GM10248 (cell line): ENCODE measurements at regions not wholly inside any gene's neighbourhood (a gene's known extent, or its start where the extent isn't known, plus 50 kb on each side); places are given as distances from the start of the nearest gene placed in this dataset.
"Not testable (repeated sequence)": the region's sequence is repeated elsewhere in the genome, so short reads cannot be mapped to it uniquely, and the experiment has no call there.

Experiments
- CTCF ChIA-PET: fragments of 300-600 bp; sonication (Branson Sonifier 250); formaldehyde crosslinking; extraction: SDS; loops from one replicate; lab custom pipeline; 2021; ENCODE audit warnings: antibody characterized with exemption; lab: Yijun Ruan, JAX
- POLR2A ChIA-PET: fragments of 350-650 bp; sonication (Branson Sonifier 250); formaldehyde crosslinking; extraction: SDS; loops from one replicate; lab custom pipeline; 2020; ENCODE audit warnings: antibody characterized with exemption; lab: Yijun Ruan, JAX
- DNase-seq: peaks from one replicate; pipeline ENCODE4 v3.0.0; 2012; ENCODE audit errors: extremely low spot score
- TF ChIP-seq, protein P1 (sequence below): IDR thresholded peaks from 2 replicates; pipeline ENCODE4 v1.5.1; 2012; ENCODE audit warnings: mild to moderate bottlenecking, low read depth; ENCODE audit errors: extremely low read depth, missing control alignments, control extremely low read depth

DNA sequence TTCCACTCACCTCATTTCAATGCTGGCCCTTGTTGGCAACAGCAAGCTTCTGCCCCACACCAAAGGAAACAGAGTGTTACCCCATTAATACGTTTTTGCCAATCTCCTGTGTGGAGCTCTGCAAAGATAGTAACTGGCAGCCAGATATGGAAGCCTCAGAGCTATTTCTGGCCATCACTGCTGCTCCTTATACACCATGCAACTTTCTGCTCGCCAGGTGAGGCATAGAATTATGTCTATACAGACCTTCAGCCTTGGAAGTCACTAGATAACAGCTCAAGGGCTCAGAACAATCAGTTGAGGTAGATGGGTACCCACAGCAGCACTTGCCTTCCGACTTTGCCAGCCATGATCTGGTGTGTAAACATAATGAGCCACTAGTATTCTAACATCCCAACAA is 214.8 kb upstream of the ALG10B start:
- no peak for DNase-seq
- POLR2A ChIA-PET, result no interaction called here
- TF ChIP-seq, protein P1, sequence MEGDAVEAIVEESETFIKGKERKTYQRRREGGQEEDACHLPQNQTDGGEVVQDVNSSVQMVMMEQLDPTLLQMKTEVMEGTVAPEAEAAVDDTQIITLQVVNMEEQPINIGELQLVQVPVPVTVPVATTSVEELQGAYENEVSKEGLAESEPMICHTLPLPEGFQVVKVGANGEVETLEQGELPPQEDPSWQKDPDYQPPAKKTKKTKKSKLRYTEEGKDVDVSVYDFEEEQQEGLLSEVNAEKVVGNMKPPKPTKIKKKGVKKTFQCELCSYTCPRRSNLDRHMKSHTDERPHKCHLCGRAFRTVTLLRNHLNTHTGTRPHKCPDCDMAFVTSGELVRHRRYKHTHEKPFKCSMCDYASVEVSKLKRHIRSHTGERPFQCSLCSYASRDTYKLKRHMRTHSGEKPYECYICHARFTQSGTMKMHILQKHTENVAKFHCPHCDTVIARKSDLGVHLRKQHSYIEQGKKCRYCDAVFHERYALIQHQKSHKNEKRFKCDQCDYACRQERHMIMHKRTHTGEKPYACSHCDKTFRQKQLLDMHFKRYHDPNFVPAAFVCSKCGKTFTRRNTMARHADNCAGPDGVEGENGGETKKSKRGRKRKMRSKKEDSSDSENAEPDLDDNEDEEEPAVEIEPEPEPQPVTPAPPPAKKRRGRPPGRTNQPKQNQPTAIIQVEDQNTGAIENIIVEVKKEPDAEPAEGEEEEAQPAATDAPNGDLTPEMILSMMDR, result no peak
- CTCF ChIA-PET, result no interaction called here

DNA sequence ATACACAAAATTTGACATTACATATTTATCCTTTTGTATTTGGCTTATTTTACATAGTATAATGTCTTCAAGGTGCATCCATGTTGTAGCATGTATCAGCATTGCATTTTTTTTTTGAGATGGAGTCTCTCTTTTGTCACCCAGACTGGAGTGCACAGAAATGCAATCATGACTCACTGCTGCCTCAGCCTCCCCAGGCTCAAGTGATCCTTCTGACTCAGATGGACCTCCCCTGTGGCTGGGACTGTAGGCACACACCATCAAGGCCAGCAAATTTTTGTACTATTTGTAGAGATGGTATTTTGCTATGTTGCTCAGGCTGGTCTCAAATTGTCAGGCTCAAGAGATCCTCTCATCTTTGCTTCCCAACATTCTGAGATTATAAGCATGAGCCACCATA is 214.4 kb upstream of the ALG10B start:
- CTCF ChIA-PET, result no interaction called here
- TF ChIP-seq, protein P1, result no peak
- POLR2A ChIA-PET, result no interaction called here
- no peak for DNase-seq

DNA sequence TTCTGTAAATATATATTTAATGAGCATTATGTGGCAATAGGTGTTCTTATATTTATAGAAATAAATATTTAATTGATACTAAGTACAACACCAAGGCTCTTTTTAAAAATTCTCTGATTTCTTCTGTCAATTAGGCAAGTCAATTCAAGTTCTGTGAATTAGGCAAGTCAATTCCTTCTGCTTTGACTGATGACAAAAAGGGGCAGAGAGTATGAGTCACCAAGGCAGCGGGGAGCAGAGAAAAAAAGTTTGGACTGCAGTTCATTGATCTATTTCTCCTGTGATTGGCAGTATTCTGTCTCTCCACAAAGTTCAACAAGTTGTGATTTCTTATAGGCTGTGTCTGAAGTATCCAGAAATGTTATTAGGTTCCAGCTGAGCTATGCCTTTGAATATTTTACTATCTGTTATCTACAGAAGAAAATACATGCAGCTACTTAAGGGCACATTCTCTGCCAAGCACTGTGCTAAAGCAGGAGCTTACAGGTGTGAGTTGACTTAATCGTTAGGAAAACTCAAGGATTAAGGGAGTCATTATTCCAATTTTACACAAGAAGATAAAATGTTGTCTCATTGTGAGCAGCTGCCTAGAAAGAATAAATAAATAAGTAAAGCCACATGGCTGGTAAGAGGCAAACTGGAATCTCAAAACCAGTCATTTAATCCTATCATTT is 206.4 kb upstream of the ALG10B start:
- TF ChIP-seq, protein P1, result no peak
- CTCF ChIA-PET, result no interaction called here

DNA sequence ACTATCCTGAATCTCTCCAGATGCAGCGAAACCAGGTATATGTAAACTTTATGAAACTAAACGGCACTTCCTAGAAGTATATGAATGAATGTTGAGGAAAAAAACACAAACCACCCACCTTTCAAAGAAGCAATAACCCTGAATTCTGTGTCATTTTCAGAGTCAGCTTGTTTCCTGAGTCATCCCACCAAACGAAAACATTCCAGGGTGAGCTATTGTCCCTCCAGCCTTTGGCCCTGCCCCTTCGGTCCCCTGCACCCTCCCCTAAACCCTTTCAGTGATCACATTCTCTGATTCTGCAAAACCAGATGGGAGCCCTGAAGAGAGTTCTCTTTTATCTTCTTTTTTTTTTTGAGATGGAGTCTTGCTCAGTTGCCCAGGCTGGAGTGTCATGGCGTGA is 202.6 kb upstream of the ALG10B start:
- TF ChIP-seq, protein P1, result no peak
- no peak for DNase-seq
- POLR2A ChIA-PET, result no interaction called here
- CTCF ChIA-PET, result no interaction called here

More for the DNA sequence above, 206.4 kb upstream of the ALG10B start:
- POLR2A ChIA-PET, result no interaction called here
- no peak for DNase-seq

DNA sequence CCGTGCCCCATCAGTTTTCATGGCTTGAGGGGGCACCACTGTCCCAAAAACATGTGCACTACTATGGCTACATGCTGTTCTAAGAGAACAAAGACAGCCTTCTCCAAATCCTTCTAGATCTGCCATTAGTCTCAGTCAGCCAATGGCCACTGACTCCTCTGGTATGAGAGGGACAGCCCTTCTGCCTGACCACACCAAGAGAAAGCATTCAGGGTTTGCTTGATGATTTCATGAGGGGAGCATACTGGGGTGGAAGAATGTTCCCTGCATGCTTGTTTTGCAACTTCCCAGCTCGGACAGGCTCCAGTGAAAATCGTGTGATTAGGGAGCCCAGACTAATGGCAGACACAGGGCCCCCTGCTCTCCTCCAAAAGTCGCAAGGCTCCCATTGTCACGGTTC is 199.6 kb upstream of the ALG10B start:
- ChIA-PET POLR2A (no interaction called here), CTCF (no interaction called here)
- DNase-seq, result no peak
- TF ChIP-seq, protein P1, result no peak

DNA sequence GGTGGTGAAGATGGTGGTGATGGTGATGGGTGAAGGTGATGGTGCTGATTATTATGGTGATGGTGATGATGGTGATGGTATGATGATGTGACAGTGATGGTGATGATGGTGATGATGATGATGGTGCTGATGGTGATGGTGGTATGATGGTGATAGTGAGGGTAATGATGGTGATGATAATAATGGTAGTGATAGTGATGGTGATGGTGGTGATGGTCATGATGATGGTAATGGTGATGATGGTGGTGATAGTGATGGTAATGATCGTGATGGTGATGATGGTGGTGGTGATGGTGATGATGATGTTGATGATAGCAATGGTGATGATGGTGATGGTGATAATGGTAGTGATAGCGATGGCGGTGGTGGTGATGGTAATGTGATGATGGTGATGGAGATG is 197.9 kb upstream of the ALG10B start:
- POLR2A ChIA-PET, result no interaction called here
- no peak for DNase-seq
- TF ChIP-seq, protein P1, result no peak
- CTCF ChIA-PET, result no interaction called here

DNA sequence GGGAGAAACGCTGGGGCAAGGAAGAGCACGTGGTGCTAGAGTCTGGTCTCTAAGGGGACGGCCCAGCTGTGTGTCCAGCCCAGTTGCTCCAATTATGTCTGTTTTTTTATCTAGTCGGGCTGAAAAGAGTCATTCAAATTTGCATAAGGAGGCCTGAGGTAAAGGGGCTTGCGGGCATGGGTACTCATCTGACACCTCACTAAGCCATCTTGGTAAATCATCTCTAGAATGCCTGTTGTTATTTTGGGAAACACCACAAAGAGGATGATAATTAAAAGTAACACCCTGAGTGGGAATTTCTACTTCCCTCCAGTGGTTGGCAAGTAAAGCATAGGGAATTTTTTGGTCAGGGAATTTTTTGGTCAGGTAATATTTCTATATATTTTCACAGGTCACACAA is 196.1 kb upstream of the ALG10B start:
- TF ChIP-seq, protein P1, result no peak
- ChIA-PET POLR2A (no interaction called here), CTCF (no interaction called here)
- DNase-seq, result no peak

DNA sequence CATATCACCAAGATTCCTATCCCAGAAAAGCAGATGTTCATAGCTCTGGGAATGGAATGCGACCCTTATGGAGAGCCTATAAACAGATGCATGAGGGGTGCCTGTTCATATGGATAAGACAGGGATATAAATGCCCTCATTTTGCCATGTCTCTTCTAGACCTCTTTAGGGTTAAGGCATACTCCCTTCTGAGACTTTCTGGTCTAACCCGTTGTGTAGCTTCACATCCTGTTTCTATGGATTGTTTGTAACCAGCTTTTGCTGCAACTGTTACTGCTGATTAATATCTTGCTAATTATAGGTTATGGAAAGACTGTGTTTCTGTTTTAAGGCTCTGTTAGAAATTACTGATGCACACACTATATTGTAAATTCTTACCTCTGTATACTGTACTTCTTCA is 193.5 kb upstream of the ALG10B start:
- DNase-seq, result not testable (repeated sequence)

More for the DNA sequence above, 193.5 kb upstream of the ALG10B start:
- POLR2A ChIA-PET, CTCF ChIA-PET: not testable (repeated sequence)
